ENCODE measurements at regions not wholly inside any gene's neighbourhood (a gene's known extent, or its start where the extent isn't known, plus 50 kb on each side); places are given as distances from the start of the nearest gene placed in this dataset.
"Not testable (repeated sequence)": the region's sequence is repeated elsewhere in the genome, so short reads cannot be mapped to it uniquely, and the experiment has no call there.

- H3K9ac ChIP-seq (ENCODE audit: insufficient read depth in 1 of 2, low read depth in 2 of 2, low read length in 2 of 2), result no peak overlapping the region
- in situ Hi-C loops (cut with MboI) (no loop called here), intact Hi-C loops (cut with micrococcal nuclease) (no loop called here)
- H4K20me1 ChIP-seq (replicated peaks; ENCODE audit: control insufficient read depth, insufficient read depth, low read length), result no peaks in the 10 kb centered on the region
- peaks cover 5% of the 10 kb centered on the region in 2 experiments; a peak in 3 of 5 replicates for H3K4me1 ChIP-seq (replicated peaks in 1 of 2; ENCODE audit: control insufficient read depth in 2 of 2, insufficient read depth in 2 of 2, low read length in 2 of 2)
- no peak overlapping the region for H3K4me3 ChIP-seq
- H3K9me1 ChIP-seq (ENCODE audit: control insufficient read depth, insufficient read depth, low read length), result no peaks in the 10 kb centered on the region
- H3K4me2 ChIP-seq (ENCODE audit: insufficient read depth, low read length), result no peak overlapping the region
- no peak overlapping the region for H3K27ac ChIP-seq (ENCODE audit: extremely low read depth, low read depth, low read length)
- FAIRE-seq (no peak), DNase-seq (ENCODE audit: extremely low read depth in 1 of 4, low spot score in 3 of 4) (no peak), ATAC-seq (no peak)
- no peaks in the 10 kb centered on the region for H3K27me3 ChIP-seq (ENCODE audit: control insufficient read depth in 2 of 2, insufficient read depth in 2 of 2, low read length in 2 of 2)
- H3K79me2 ChIP-seq (ENCODE audit: control insufficient read depth, insufficient read depth, low read length), result no peaks in the 10 kb centered on the region
- TF ChIP-seq ZFPM2 (CRISPR knock-in tag; IDR thresholded peaks at IDR 0.05) (no peak), MAZ (CRISPR knock-in tag; conservative IDR thresholded peaks at IDR 0.05 in 1 of 2, IDR thresholded peaks at IDR 0.05 in 1 of 2) (no peak), ATF1 (CRISPR knock-in tag; IDR thresholded peaks at IDR 0.05) (no peak), ATF1 (tag; IDR thresholded peaks at IDR 0.05) (no peak), CBFA2T2 (conservative IDR thresholded peaks at IDR 0.05) (no peak), ZNF224 (CRISPR knock-in tag; IDR thresholded peaks at IDR 0.05) (no peak), SMAD4 (CRISPR knock-in tag; conservative IDR thresholded peaks at IDR 0.05) (no peak)
- H3K36me3 ChIP-seq (ENCODE audit: control insufficient read depth, insufficient read depth, low read length), result no peaks in the 10 kb centered on the region
- no TSS peak for BruUV-seq (replicated peaks)
- POLR2A ChIA-PET, result no interaction called here
- WGBS (ENCODE audit: insufficient coverage, low coverage, missing lambda C conversion rate), result 40% methylated on average over 2 of the region's 2 CpGs
- CTCF ChIA-PET (ENCODE audit: low intra/inter-chr PET ratio), result no interaction called here
- H3K9me3 ChIP-seq (replicated peaks; ENCODE audit: control insufficient read depth, insufficient read depth, low read depth, low read length), result peaks cover 13% of the 10 kb centered on the region
- peak overlapping the region; percentile 25; the same call in 1 of the 2 replicates for H2AFZ ChIP-seq (ENCODE audit: low read depth, low read length)
These were observed 318.5 kb downstream of the EDEM1 start for GRCh38 chr3:5505997-5506396.

GRCh38 chr3:5508860-5509259 is 321.4 kb downstream of the EDEM1 start:
- H4K20me1 ChIP-seq (replicated peaks; ENCODE audit: control insufficient read depth, insufficient read depth, low read length); ATAC-seq; H3K4me2 ChIP-seq (ENCODE audit: insufficient read depth, low read length); H3K4me3 ChIP-seq; intact Hi-C loops (cut with micrococcal nuclease); H3K79me2 ChIP-seq (ENCODE audit: control insufficient read depth, insufficient read depth, low read length); BruUV-seq (replicated peaks); H3K27ac ChIP-seq (ENCODE audit: extremely low read depth, low read depth, low read length); H3K4me1 ChIP-seq (replicated peaks in 1 of 2; ENCODE audit: control insufficient read depth in 2 of 2, insufficient read depth in 2 of 2, low read length in 2 of 2); H3K36me3 ChIP-seq (ENCODE audit: control insufficient read depth, insufficient read depth, low read length); H3K9ac ChIP-seq (ENCODE audit: insufficient read depth in 1 of 2, low read depth in 2 of 2, low read length in 2 of 2); in situ Hi-C loops (cut with MboI); FAIRE-seq; H3K9me1 ChIP-seq (ENCODE audit: control insufficient read depth, insufficient read depth, low read length); CTCF ChIA-PET (ENCODE audit: low intra/inter-chr PET ratio); H2AFZ ChIP-seq (ENCODE audit: low read depth, low read length); H3K27me3 ChIP-seq (ENCODE audit: control insufficient read depth in 2 of 2, insufficient read depth in 2 of 2, low read length in 2 of 2); DNase-seq (ENCODE audit: extremely low read depth in 1 of 4, low spot score in 3 of 4): not testable (repeated sequence)
- POLR2A ChIA-PET, result interaction anchor here (1.4 kb wide), 1 partner anchor 9 kb away, joined by 4 read pairs; no protein-coding TSS in a partner anchor
- 28% methylated on average over 3 of the region's 3 CpGs for WGBS (ENCODE audit: insufficient coverage, low coverage, missing lambda C conversion rate)
- TF ChIP-seq CBX5 (IDR thresholded peaks at IDR 0.05; ENCODE audit: borderline replicate concordance, low read depth), result peak; percentile 82
- TF ChIP-seq TRIM24 (IDR thresholded peaks at IDR 0.05), result peak; percentile 33 to 64; a peak in 2 of 4 replicates
- peak; percentile 92 for TF ChIP-seq TRIM28 (IDR thresholded peaks at IDR 0.05)
- TF ChIP-seq CBX3 (IDR thresholded peaks at IDR 0.05; ENCODE audit: borderline replicate concordance in 1 of 2, low read length in 2 of 2), result peak in 1 of 2 experiments; percentile 39; a peak in 1 of 3 replicates
- TF ChIP-seq, protein P1, sequence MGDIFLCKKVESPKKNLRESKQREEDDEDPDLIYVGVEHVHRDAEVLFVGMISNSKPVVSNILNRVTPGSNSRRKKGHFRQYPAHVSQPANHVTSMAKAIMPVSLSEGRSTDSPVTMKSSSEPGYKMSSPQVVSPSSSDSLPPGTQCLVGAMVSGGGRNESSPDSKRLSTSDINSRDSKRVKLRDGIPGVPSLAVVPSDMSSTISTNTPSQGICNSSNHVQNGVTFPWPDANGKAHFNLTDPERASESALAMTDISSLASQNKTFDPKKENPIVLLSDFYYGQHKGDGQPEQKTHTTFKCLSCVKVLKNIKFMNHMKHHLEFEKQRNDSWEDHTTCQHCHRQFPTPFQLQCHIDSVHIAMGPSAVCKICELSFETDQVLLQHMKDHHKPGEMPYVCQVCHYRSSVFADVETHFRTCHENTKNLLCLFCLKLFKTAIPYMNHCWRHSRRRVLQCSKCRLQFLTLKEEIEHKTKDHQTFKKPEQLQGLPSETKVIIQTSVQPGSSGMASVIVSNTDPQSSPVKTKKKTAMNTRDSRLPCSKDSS (IDR thresholded peaks at IDR 0.05; ENCODE audit: low read depth, partially characterized antibody), result peak; percentile 18
- peaks cover 13% of the 10 kb centered on the region for H3K9me3 ChIP-seq (replicated peaks; ENCODE audit: control insufficient read depth, insufficient read depth, low read depth, low read length)
